Sigmoid colon (tissue), 4 donors: ENCODE measurements at regions not wholly inside any gene's neighbourhood (a gene's known extent, or its start where the extent isn't known, plus 50 kb on each side); places are given as distances from the start of the nearest gene placed in this dataset.

Experiments
- EP300 ChIP-seq, 4 donors: sonication (generic); formaldehyde crosslinking; IDR thresholded peaks; one replicate each; pipeline ENCODE4 v1.6.1; 2017; ENCODE audit warnings: antibody characterized with exemption in 4 of 4
- POLR2A ChIP-seq, 2 donors: fragments of 450-650 bp; IDR thresholded peaks; one replicate each; pipeline ENCODE4 v1.6.1; 2016; ENCODE audit warnings: antibody characterized with exemption in 2 of 2, mild to moderate bottlenecking in 2 of 2, moderate library complexity in 2 of 2
- POLR2AphosphoS5 ChIP-seq, 4 donors: sonication (generic); formaldehyde crosslinking; IDR thresholded peaks; one replicate each; pipeline ENCODE4 v1.6.1; 2017; ENCODE audit warnings: antibody characterized with exemption in 4 of 4
- TF ChIP-seq, protein P1 (sequence below), 4 experiments: fragments of 450-650 bp in 3 of 4; fragments of 200-600 bp in 1 of 4; IDR thresholded peaks; one replicate each; pipeline ENCODE4 v1.5.1; 2016 to 2019; ENCODE audit warnings: antibody characterized with exemption in 4 of 4, mild to moderate bottlenecking in 3 of 4, moderate library complexity in 2 of 4

DNA sequence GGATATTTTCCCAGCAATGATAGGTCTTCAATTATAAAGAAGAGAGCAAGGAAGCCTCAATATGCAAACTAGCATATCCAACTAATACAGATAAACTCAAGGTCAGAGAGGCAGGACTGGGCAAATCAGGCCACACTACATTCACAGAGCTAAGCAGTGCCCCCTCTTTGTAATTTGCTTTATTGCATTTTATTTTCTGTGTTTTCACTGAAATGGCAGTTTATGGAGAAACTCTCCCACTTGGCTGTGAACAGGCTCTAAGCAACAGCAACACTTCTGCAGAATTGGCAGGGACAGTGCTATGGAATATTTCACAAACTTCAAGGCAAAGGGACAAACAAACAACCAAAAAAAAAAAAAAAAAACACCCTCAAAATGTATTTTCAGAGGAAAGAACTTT is 93.4 kb upstream of the SOD1 start:
- TF ChIP-seq, protein P1, sequence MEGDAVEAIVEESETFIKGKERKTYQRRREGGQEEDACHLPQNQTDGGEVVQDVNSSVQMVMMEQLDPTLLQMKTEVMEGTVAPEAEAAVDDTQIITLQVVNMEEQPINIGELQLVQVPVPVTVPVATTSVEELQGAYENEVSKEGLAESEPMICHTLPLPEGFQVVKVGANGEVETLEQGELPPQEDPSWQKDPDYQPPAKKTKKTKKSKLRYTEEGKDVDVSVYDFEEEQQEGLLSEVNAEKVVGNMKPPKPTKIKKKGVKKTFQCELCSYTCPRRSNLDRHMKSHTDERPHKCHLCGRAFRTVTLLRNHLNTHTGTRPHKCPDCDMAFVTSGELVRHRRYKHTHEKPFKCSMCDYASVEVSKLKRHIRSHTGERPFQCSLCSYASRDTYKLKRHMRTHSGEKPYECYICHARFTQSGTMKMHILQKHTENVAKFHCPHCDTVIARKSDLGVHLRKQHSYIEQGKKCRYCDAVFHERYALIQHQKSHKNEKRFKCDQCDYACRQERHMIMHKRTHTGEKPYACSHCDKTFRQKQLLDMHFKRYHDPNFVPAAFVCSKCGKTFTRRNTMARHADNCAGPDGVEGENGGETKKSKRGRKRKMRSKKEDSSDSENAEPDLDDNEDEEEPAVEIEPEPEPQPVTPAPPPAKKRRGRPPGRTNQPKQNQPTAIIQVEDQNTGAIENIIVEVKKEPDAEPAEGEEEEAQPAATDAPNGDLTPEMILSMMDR (IDR thresholded peaks at IDR 0.05) = no peak
- TF ChIP-seq EP300 (IDR thresholded peaks at IDR 0.05) (no peak), POLR2AphosphoS5 (IDR thresholded peaks at IDR 0.05) (no peak), POLR2A (IDR thresholded peaks at IDR 0.05) (no peak)
